ENCODE measurements at regions not wholly inside any gene's neighbourhood (a gene's known extent, or its start where the extent isn't known, plus 50 kb on each side); places are given as distances from the start of the nearest gene placed in this dataset.

DNA sequence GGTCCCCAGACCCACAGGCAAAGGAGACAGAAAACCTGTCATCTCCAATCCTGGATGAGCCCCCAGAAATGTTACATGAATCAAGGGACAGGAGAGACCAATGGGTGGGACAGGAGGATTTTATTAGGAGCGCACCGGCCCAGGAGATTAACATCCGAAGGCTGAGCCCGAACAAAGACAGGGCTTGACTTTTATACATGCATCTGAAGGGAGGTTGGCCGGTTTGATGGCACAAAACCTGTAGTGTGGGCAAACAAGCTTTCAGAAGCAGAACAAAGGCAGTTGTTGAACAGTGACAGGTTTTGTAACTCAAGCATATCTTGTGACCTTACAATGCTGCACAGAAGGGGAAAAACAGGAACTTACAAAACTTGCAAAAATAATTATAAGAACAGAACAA is 83.9 kb upstream of the GPR6 start:
- TF ChIP-seq CTCF (IDR thresholded peaks at IDR 0.05) (no peak), POLR2A (IDR thresholded peaks at IDR 0.05) (no peak)

All from testis (tissue), 2 donors.